ENCODE measurements at regions not wholly inside any gene's neighbourhood (a gene's known extent, or its start where the extent isn't known, plus 50 kb on each side); places are given as distances from the start of the nearest gene placed in this dataset.

- no peak for TF ChIP-seq CTCF (IDR thresholded peaks at IDR 0.05; ENCODE audit: unreplicated experiment)
- Mint-ChIP-seq H3K4me1 (ENCODE audit: unreplicated experiment) (peaks cover 6% of the 10 kb centered on the region), H3K4me3 (ENCODE audit: unreplicated experiment) (no peak overlapping the region), H3K9me3 (ENCODE audit: unreplicated experiment) (no peaks in the 10 kb centered on the region), H3K27me3 (ENCODE audit: unreplicated experiment) (no peaks in the 10 kb centered on the region), H3K27ac (ENCODE audit: unreplicated experiment) (no peak overlapping the region), H3K36me3 (ENCODE audit: low read depth, unreplicated experiment) (no peaks in the 10 kb centered on the region)
- no peak for DNase-seq (ENCODE audit: low spot score)
Measured at GRCh38 chr13:79655509-79655908, 174.6 kb downstream of the NDFIP2 start.

GRCh38 chr13:79654520-79654919, 173.6 kb downstream of the NDFIP2 start:
- H3K27ac Mint-ChIP-seq (ENCODE audit: unreplicated experiment): no peak overlapping the region
- no peaks in the 10 kb centered on the region for H3K36me3 Mint-ChIP-seq (ENCODE audit: low read depth, unreplicated experiment)
- no peak for DNase-seq (ENCODE audit: low spot score)
- TF ChIP-seq CTCF (IDR thresholded peaks at IDR 0.05; ENCODE audit: unreplicated experiment): no peak
- peaks cover 6% of the 10 kb centered on the region for H3K4me1 Mint-ChIP-seq (ENCODE audit: unreplicated experiment)
- H3K27me3 Mint-ChIP-seq (ENCODE audit: unreplicated experiment): no peaks in the 10 kb centered on the region
- H3K4me3 Mint-ChIP-seq (ENCODE audit: unreplicated experiment): no peak overlapping the region
- no peaks in the 10 kb centered on the region for H3K9me3 Mint-ChIP-seq (ENCODE audit: unreplicated experiment)

GRCh38 chr13:79650688-79651087, 169.7 kb downstream of the NDFIP2 start:
- Mint-ChIP-seq H3K36me3 (ENCODE audit: low read depth, unreplicated experiment) (no peaks in the 10 kb centered on the region), H3K27ac (ENCODE audit: unreplicated experiment) (no peak overlapping the region), H3K27me3 (ENCODE audit: unreplicated experiment) (no peaks in the 10 kb centered on the region)

GRCh38 chr13:79648191-79648590, 167.2 kb downstream of the NDFIP2 start:
- no peak for DNase-seq (ENCODE audit: low spot score)
- no peak overlapping the region for H3K27ac Mint-ChIP-seq (ENCODE audit: unreplicated experiment)
- no peak overlapping the region for H3K4me3 Mint-ChIP-seq (ENCODE audit: unreplicated experiment)
- H3K9me3 Mint-ChIP-seq (ENCODE audit: unreplicated experiment): no peaks in the 10 kb centered on the region
- H3K36me3 Mint-ChIP-seq (ENCODE audit: low read depth, unreplicated experiment): no peaks in the 10 kb centered on the region
- no peak for TF ChIP-seq CTCF (IDR thresholded peaks at IDR 0.05; ENCODE audit: unreplicated experiment)
- no peaks in the 10 kb centered on the region for H3K27me3 Mint-ChIP-seq (ENCODE audit: unreplicated experiment)
- no peaks in the 10 kb centered on the region for H3K4me1 Mint-ChIP-seq (ENCODE audit: unreplicated experiment)

More at GRCh38 chr13:79650688-79651087, 169.7 kb downstream of the NDFIP2 start:
- no peak overlapping the region for H3K4me3 Mint-ChIP-seq (ENCODE audit: unreplicated experiment)
- DNase-seq (ENCODE audit: low spot score): no peak
- H3K9me3 Mint-ChIP-seq (ENCODE audit: unreplicated experiment): no peaks in the 10 kb centered on the region
- TF ChIP-seq CTCF (IDR thresholded peaks at IDR 0.05; ENCODE audit: unreplicated experiment): no peak
- H3K4me1 Mint-ChIP-seq (ENCODE audit: unreplicated experiment): no peaks in the 10 kb centered on the region

- Mint-ChIP-seq H3K36me3 (ENCODE audit: low read depth, unreplicated experiment) (no peaks in the 10 kb centered on the region), H3K27me3 (ENCODE audit: unreplicated experiment) (no peaks in the 10 kb centered on the region), H3K4me3 (ENCODE audit: unreplicated experiment) (no peak overlapping the region), H3K4me1 (ENCODE audit: unreplicated experiment) (no peaks in the 10 kb centered on the region), H3K9me3 (ENCODE audit: unreplicated experiment) (no peaks in the 10 kb centered on the region), H3K27ac (ENCODE audit: unreplicated experiment) (no peak overlapping the region)
- no peak for TF ChIP-seq CTCF (IDR thresholded peaks at IDR 0.05; ENCODE audit: unreplicated experiment)
- DNase-seq (ENCODE audit: low spot score): no peak
Measured at GRCh38 chr13:79647533-79647932, 166.6 kb downstream of the NDFIP2 start.

Data from endothelial cell (in vitro differentiated cells).